H9 (cell line): ENCODE measurements at regions not wholly inside any gene's neighbourhood (a gene's known extent, or its start where the extent isn't known, plus 50 kb on each side); places are given as distances from the start of the nearest gene placed in this dataset.

Source experiments
- DNase-seq: peaks from one replicate; pipeline ENCODE4 v3.0.0-alpha.2; 2017
- H2AFZ ChIP-seq: one replicate; pipeline ENCODE4 v1.6.1; 2013; ENCODE audit warnings: mild to moderate bottlenecking, low read length, control low read depth, moderate library complexity
- H2AK5ac ChIP-seq: 2 replicates; pipeline ENCODE4 v1.6.1; 2013; ENCODE audit warnings: low read length, control low read depth, mixed read lengths; ENCODE audit not compliant: insufficient read length
- H2BK120ac ChIP-seq: one replicate; pipeline ENCODE4 v1.6.1; 2013; ENCODE audit warnings: low read depth, mild to moderate bottlenecking, low read length, control low read depth, inconsistent platforms; ENCODE audit not compliant: poor library complexity, severe bottlenecking
- H2BK12ac ChIP-seq: 2 replicates; pipeline ENCODE4 v1.6.1; 2013; ENCODE audit warnings: low read length, control low read depth, mixed read lengths, low read depth; ENCODE audit not compliant: insufficient read length
- H2BK15ac ChIP-seq: 2 replicates; pipeline ENCODE4 v1.6.1; 2013; ENCODE audit warnings: low read depth, low read length, control low read depth
- H2BK20ac ChIP-seq: one replicate; pipeline ENCODE4 v1.6.1; 2013; ENCODE audit warnings: low read depth, mild to moderate bottlenecking, low read length, control low read depth, inconsistent platforms; ENCODE audit not compliant: poor library complexity, severe bottlenecking
- H2BK5ac ChIP-seq: 2 replicates; pipeline ENCODE4 v1.6.1; 2013; ENCODE audit warnings: low read length, control low read depth, mixed read lengths; ENCODE audit not compliant: insufficient read length
- H3K14ac ChIP-seq: 2 replicates; pipeline ENCODE4 v1.6.1; 2013; ENCODE audit warnings: low read length, control low read depth; ENCODE audit not compliant: insufficient read depth
- H3K18ac ChIP-seq: 2 replicates; pipeline ENCODE4 v1.6.1; 2013; ENCODE audit warnings: low read depth, mild to moderate bottlenecking, mixed read lengths, low read length, control low read depth; ENCODE audit not compliant: insufficient read length
- H3K23ac ChIP-seq: 2 replicates; pipeline ENCODE4 v1.6.1; 2013; ENCODE audit warnings: low read length, control low read depth, mixed read lengths, low read depth; ENCODE audit not compliant: insufficient read length
- H3K23me2 ChIP-seq: 2 replicates; pipeline ENCODE4 v1.6.1; 2013; ENCODE audit warnings: low read depth, mild to moderate bottlenecking, mixed read lengths, low read length, control low read depth; ENCODE audit not compliant: insufficient read length, poor library complexity, severe bottlenecking
- H3K27ac ChIP-seq: 2 replicates; pipeline ENCODE4 v1.5.1; 2013; ENCODE audit warnings: low read length, control low read depth, mixed read lengths, low read depth; ENCODE audit not compliant: insufficient read length
- H3K27me3 ChIP-seq: 2 replicates; pipeline ENCODE4 v1.6.1; 2013; ENCODE audit warnings: low read length, control low read depth, inconsistent platforms; ENCODE audit not compliant: insufficient read depth
- H3K4ac ChIP-seq: 2 replicates; pipeline ENCODE4 v1.6.1; 2013; ENCODE audit warnings: low read depth, mild to moderate bottlenecking, control low read depth, inconsistent platforms, low read length, moderate library complexity
- H3K4me1 ChIP-seq: 2 replicates; pipeline ENCODE4 v1.6.1; 2013; ENCODE audit warnings: low read length, control low read depth, inconsistent platforms; ENCODE audit not compliant: insufficient read depth
- H3K4me2 ChIP-seq: 2 replicates; pipeline ENCODE4 v1.6.1; 2013; ENCODE audit warnings: low read length, control low read depth, mixed read lengths; ENCODE audit not compliant: insufficient read length, insufficient read depth
- H3K56ac ChIP-seq: 2 replicates; pipeline ENCODE4 v1.6.1; 2013; ENCODE audit warnings: low read depth, mild to moderate bottlenecking, mixed read lengths, low read length, control low read depth; ENCODE audit not compliant: insufficient read length
- H3K79me1 ChIP-seq: 2 replicates; pipeline ENCODE4 v1.6.1; 2013; ENCODE audit warnings: low read depth, mild to moderate bottlenecking, moderate library complexity, low read length, control low read depth, inconsistent platforms; ENCODE audit not compliant: insufficient read depth, poor library complexity, severe bottlenecking
- H3K79me2 ChIP-seq: 2 replicates; pipeline ENCODE4 v1.6.1; 2013; ENCODE audit warnings: low read length, control low read depth, inconsistent platforms; ENCODE audit not compliant: insufficient read depth
- H3K9ac ChIP-seq: 2 replicates; pipeline ENCODE4 v1.6.1; 2013; ENCODE audit warnings: low read length, control low read depth, mixed read lengths; ENCODE audit not compliant: insufficient read length; ENCODE audit errors: extremely low read depth
- H3K9me3 ChIP-seq: one replicate; pipeline ENCODE4 v1.6.1; 2013; ENCODE audit warnings: low read depth, low read length, inconsistent platforms; ENCODE audit not compliant: control insufficient read depth
- H3T11ph ChIP-seq: one replicate; pipeline ENCODE4 v1.6.1; 2013; ENCODE audit warnings: mild to moderate bottlenecking, low read length, control low read depth, inconsistent platforms
- H4K20me1 ChIP-seq: one replicate; pipeline ENCODE4 v1.6.1; 2013; ENCODE audit not compliant: control insufficient read depth, insufficient read length, insufficient read depth
- H4K5ac ChIP-seq: 2 replicates; pipeline ENCODE4 v1.6.1; 2013; ENCODE audit warnings: low read depth, mild to moderate bottlenecking, mixed read lengths, low read length, control low read depth; ENCODE audit not compliant: insufficient read length
- H4K8ac ChIP-seq: replicated peaks from 2 replicates; pipeline ENCODE4 v1.6.1; 2013; ENCODE audit warnings: low read length, control low read depth, mixed read lengths, low read depth; ENCODE audit not compliant: insufficient read length
- H4K91ac ChIP-seq: 2 replicates; pipeline ENCODE4 v1.6.1; 2013; ENCODE audit warnings: low read depth, mild to moderate bottlenecking, moderate library complexity, mixed read lengths, low read length, control low read depth; ENCODE audit not compliant: insufficient read length
- H3K27ac Mint-ChIP-seq, 3 experiments: 2 replicates in 2 of 3; 3 replicates in 1 of 3; pipeline ENCODE4 v1.8.0; 2020 to 2021; ENCODE audit warnings: mixed read lengths in 3 of 3, mild to moderate bottlenecking in 1 of 3, moderate library complexity in 1 of 3
- H3K27me3 Mint-ChIP-seq: 2 replicates; pipeline ENCODE4 v1.8.0; 2021; ENCODE audit warnings: low read depth, mild to moderate bottlenecking, moderate library complexity, mixed read lengths
- H3K36me3 Mint-ChIP-seq, 3 experiments: 2 replicates in 2 of 3; 3 replicates in 1 of 3; pipeline ENCODE4 v1.8.0; 2020 to 2021; ENCODE audit warnings: low read depth in 3 of 3, mixed read lengths in 3 of 3; ENCODE audit not compliant: insufficient read depth in 1 of 3
- H3K4me1 Mint-ChIP-seq, 2 experiments: 2 replicates each; pipeline ENCODE4 v1.8.0; 2020; ENCODE audit warnings: mixed read lengths in 2 of 2
- H3K4me3 Mint-ChIP-seq, 2 experiments: 2 replicates in 1 of 2; 3 replicates in 1 of 2; pipeline ENCODE4 v1.8.0; 2020 to 2021; ENCODE audit warnings: mild to moderate bottlenecking in 2 of 2, mixed read lengths in 2 of 2, moderate library complexity in 1 of 2
- H3K9me3 Mint-ChIP-seq, 2 experiments: 2 replicates in 1 of 2; 3 replicates in 1 of 2; pipeline ENCODE4 v1.8.0; 2020; ENCODE audit warnings: mild to moderate bottlenecking in 2 of 2, mixed read lengths in 2 of 2, moderate library complexity in 1 of 2
- CTCF ChIP-seq: fragments of 200-600 bp; sonication (generic); conservative IDR thresholded peaks from 3 replicates; pipeline ENCODE4 v1.8.0; 2021; ENCODE audit warnings: antibody characterized with exemption, mild to moderate bottlenecking
- WGBS: extraction: QIAGEN DNeasy Blood & Tissue Kit; methylation state at CpG from one replicate; pipeline ENCODE4 v1.1.7; 2013; ENCODE audit warnings: missing lambda C conversion rate, low lambda C conversion rate, mixed read lengths; ENCODE audit not compliant: insufficient read length; ENCODE audit errors: extremely low coverage; 5-methylcytosine and 5-hydroxymethylcytosine counted together

- Mint-ChIP-seq H3K4me3 (no peak overlapping the region), H3K27ac (no peak overlapping the region), H3K9me3 (no peaks in the 10 kb centered on the region; a peak in 1 of 5 replicates), H3K4me1 (peaks cover 26% of the 10 kb centered on the region in 2 experiments), H3K27me3 (peaks cover 95% of the 10 kb centered on the region), H3K36me3 (no peaks in the 10 kb centered on the region)
- H3K79me2 ChIP-seq, result no peaks in the 10 kb centered on the region
- no peak overlapping the region for H3T11ph ChIP-seq
- no peak for TF ChIP-seq CTCF
- H3K56ac ChIP-seq, result no peak overlapping the region
- H3K9me3 ChIP-seq, result no peaks in the 10 kb centered on the region
- no peak overlapping the region for H4K8ac ChIP-seq
- H3K23me2 ChIP-seq, result no peaks in the 10 kb centered on the region
- H3K23ac ChIP-seq, result no peak overlapping the region
- no peak overlapping the region for H2AFZ ChIP-seq
- H2BK120ac ChIP-seq, result no peak overlapping the region
- H4K5ac ChIP-seq, result no peak overlapping the region
- H3K27me3 ChIP-seq, result peaks cover 41% of the 10 kb centered on the region
- no peak overlapping the region for H2BK12ac ChIP-seq
- peaks cover 3% of the 10 kb centered on the region; the same call in 1 of the 2 replicates for H3K4me1 ChIP-seq
- H2BK5ac ChIP-seq, result no peak overlapping the region
- H3K27ac ChIP-seq, result no peak overlapping the region
- H3K4me2 ChIP-seq, result no peak overlapping the region
- WGBS, result no CpG with 5 or more reads among the region's 3 CpGs
- H3K14ac ChIP-seq, result no peak overlapping the region
- no peak overlapping the region for H4K91ac ChIP-seq
- no peak overlapping the region for H3K4ac ChIP-seq
- no peak overlapping the region for H3K9ac ChIP-seq
- no peak for DNase-seq
- no peak overlapping the region for H2BK15ac ChIP-seq
- no peak overlapping the region for H2AK5ac ChIP-seq
- H4K20me1 ChIP-seq, result no peaks in the 10 kb centered on the region
- H2BK20ac ChIP-seq, result no peak overlapping the region
- no peaks in the 10 kb centered on the region for H3K79me1 ChIP-seq
- H3K18ac ChIP-seq, result no peak overlapping the region
Observed at GRCh38 chr20:36101192-36101591, 53.3 kb upstream of the EPB41L1 start.
